ENCODE measurements at regions not wholly inside any gene's neighbourhood (a gene's known extent, or its start where the extent isn't known, plus 50 kb on each side); places are given as distances from the start of the nearest gene placed in this dataset.
"Not testable (repeated sequence)": the region's sequence is repeated elsewhere in the genome, so short reads cannot be mapped to it uniquely, and the experiment has no call there.

DNA sequence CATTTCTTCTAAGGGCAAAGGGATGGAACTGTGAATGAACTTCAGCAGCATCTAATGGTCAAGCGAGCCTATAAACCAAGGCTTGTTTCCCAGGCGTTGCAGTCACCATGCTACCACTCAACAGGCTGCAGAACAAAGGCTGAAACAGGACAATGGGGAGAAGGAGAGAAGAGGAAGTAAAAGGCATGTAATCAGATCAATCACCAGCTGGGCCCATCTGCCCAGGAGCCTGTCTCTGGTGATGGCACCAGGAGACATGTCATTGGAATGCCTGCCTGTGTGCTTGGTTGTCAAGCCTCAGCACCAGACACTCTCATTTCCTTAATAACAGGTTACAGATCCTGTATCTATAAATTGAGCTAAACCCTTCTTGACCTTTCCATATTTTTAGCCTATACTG is 81.7 kb upstream of the UMPS start:
- no peak for DNase-seq

DNA sequence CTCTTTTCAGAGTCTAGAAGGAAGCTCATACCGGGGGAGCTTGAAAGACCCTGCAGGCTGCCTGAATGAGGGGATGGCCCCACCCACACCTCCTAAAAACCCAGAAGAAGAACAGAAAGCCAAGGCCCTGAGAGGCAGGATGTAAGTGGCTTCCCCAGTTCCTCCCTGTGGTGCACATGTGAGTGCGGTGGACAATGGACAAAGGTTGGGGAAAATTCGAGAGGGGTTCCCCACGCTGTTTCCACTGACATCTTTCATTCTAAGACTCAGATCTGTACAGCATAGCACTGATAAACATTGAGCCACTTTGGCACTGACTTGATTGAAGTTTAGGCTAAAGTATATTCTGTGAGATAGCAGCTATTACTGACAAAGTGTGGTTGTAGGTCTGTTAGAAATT is 79.5 kb upstream of the UMPS start:
- DNase-seq: no peak

DNA sequence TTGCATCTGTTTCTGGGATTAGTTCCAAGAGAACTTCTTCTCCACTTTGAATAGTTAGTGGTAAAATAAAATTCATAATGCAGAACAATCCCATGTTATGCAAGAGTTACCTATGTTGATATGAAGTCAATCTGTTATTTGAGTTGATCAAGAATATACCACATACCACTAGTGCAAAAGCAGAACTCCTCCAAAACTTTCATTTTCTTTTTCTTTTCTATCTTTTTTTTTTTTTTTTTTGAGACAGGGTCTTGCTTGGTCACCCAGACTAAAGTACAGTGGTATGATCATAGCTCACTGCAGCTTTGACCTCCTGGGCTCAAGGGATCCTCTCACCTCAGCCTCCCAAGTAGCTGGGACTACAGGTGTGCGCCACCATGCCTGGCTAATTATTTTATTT is 78.8 kb upstream of the UMPS start:
- not testable (repeated sequence) for DNase-seq

DNA sequence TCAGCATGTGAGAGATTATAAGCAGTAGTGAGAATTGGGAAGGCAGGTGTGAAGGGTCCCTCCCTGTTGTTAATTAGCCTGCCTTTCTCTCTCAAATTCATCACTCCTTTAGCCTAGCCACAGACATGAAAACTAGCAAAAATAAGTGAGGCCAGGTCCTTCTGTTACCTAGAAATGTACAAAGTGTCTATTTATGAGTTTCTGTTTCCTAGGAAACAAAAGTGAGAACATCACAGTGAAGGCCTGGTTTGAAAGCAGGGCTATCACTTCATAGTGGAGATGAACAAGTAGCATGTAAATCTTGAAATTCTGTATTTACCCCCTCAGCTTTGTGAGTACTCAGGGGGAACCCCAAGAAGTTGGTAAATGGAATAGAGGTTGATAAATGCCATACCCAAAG is 78.2 kb upstream of the UMPS start:
- DNase-seq: no peak

DNA sequence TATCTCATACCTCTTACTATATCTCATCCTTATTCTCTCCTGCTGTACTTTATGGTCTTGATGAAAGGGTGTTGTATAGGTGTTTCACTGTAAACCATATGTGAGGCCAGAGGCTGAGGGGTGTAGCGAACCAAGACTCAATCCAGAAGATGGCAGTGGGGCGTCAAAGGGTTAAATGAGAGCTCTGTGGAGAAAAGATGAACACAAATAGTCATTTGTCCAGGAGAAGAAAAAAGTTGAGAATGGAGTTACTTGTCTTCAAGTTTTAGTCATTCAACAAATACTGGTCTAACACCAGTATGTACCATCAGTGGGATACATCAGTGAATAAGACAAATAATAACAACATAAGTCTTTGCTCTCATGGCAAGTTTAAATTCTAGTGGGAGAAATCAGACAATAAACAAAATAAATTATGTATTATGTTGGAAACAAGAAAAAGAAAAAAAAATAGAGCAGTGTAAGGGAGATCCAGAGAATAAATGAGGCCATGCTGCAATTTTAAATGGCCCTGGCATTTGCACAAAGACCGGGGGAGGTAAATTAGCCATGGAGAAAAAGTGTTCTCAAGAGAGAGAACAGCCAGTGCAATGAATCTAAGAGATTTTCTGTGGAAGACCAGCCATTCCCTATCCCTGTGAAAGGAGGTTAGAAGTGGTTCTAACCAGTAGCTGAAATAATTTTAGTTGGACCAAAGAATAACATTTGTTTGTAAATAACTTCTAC is 77.0 kb upstream of the UMPS start:
- no peak for DNase-seq

DNA sequence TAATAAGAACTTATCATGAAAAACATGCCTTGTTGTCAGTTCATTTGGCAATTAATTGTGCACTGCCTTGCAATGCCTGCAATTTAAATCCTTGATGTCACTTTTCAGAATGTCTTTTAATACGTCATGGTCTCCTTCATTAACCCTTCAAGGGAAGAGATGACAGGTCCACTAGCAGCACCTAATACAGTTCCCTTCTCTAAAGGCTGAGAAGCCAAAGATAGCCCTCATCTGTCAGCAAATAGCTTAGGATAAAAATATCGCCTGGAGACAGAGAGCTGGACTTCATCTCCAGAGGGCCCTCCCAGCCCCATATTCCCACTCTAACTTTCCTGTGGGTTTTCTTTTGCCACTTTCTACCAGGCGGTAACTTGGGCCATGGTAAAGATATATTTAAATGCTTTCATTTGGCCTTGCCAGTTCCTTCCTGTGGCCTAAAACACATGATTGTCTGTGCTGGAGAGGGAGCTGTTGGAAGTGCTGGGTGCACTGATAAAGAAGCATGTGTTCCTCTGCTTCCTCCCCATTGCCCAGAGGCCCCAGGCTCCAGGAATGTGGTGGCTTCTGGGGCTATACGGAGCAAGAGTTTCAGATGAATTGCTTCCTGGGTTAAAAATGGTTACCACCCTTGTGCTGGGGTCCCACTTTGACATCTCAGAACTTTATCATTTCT is 76.3 kb upstream of the UMPS start:
- no peak for DNase-seq

DNA sequence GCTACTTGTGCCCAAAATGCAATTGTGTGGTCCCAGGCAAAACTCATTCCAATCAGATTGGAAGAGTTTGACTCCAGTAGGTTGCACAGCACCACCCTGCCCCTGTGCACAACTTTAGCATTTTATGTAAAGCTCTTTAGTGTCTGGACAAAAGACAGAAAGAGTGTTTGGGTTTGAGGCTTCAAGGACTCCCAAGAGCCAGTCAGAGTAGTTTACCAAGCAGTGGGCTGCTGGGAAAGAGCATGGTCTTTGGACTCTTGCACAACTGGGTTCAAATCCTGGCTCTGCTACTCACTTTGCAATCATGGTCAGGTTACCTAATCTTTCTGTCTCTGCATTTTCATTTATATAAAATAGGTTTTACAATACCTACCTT is 75.8 kb upstream of the UMPS start:
- DNase-seq: no peak

DNA sequence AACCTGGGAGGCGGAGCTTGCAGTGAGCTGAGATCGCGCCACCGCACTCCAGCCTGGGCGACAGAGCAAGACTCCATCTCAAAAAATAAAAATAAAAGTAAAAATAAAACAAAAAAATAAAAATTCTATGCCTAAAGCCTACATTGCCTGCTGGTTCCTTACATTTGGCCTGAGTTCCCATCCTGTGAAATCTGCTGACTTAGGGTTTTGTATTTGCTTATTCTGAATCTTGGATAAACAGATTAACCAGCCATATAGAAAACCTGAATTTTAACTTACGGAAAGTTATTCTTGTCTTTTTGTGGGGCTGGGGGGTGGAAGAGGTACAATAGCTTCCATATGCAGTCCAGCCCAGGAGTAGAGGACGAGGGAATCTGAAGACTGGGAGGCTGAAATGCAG is 73.7 kb upstream of the UMPS start:
- no peak for DNase-seq

DNA sequence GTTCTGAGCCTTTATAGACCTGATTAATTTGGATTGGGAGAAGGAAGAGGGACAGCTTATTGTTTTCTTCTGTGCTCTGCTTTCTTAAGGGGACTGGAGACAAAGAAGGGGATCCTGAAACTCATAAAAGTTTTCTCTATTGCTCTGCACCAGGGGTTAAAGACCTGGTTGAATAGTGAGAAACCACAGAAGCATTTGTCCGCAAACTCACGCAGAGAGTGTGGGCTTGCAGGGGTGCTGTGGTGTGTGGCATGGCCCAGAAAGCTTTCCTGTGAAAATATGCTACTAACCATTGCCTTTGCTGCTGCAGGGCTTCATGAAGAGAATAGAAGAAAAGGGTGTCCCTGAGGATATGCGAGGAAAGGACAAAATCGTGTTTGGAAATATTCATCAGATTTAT is 73.1 kb upstream of the UMPS start:
- no peak for DNase-seq

DNA sequence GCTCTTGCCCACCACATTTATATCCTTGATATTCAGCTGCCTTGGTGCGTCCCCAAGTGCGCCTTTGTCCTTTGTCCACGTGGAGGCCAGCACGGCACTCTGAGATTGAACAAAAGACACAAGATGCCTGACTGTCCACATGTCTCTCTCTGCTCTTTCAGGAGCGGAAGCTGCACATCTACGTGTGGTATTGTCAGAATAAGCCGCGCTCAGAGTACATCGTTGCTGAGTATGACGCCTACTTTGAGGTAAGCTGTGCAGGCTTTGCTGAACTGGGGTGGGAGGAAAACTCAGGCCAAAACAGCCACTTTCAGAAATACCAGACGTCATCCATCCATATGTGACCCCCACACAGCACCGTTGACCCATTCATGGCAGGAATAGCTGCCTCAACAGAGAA is 72.0 kb upstream of the UMPS start:
- no peak for DNase-seq

DNA sequence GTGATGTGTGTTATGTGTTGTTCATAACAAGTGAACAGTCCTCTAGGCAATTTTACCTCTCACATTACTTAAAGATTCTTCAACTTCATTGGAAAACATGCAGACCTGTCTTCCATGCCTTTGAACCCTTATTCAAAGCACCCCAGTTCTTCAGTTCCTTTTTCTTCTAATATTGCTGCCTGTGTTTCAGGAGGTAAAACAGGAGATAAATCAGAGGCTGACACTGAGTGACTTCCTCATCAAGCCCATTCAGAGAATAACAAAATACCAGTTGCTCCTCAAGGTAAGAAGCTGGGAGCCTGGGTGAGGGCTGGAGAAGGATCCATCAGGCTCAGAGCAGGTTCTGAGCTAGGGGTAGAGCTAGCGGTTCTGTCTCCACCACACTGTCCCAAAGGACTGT is 71.1 kb upstream of the UMPS start:
- no peak for DNase-seq

DNA sequence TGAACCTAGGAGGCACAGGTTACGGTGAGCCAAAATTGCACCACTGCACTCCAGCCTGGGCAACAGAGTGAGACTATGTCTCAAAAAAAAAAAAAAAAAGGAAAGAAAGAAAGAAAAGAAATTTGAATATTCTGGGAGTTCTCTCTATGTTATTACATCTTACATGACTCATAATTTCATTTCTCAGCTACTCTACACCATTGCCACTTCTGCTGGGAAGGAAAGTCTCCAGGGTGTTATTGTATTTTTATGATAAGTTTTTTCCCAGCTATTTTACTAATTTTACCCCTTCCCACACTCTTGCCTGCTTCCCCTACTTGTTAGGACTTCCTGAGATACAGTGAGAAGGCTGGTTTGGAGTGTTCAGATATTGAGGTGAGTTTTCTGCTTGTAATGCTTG is 69.7 kb upstream of the UMPS start:
- DNase-seq: no peak

DNA sequence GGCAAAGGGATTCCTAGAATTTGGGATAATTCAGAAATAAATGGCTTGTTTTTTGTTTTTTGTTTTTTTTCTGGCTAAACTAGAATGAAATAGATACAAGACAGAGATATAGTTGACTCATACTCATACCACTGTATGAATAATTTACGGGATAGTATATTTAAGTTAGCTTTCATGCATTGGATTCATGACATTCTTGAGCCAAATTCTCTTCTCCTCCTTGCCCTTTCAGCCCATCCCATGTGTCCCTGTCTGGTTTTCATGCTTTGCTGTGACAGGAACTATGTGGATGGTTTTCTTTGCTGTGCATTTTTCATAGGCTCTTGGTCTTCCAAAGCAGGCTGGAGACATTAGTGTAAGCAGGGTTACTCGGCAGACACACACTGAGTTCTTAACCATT is 66.6 kb upstream of the UMPS start:
- DNase-seq: no peak

DNA sequence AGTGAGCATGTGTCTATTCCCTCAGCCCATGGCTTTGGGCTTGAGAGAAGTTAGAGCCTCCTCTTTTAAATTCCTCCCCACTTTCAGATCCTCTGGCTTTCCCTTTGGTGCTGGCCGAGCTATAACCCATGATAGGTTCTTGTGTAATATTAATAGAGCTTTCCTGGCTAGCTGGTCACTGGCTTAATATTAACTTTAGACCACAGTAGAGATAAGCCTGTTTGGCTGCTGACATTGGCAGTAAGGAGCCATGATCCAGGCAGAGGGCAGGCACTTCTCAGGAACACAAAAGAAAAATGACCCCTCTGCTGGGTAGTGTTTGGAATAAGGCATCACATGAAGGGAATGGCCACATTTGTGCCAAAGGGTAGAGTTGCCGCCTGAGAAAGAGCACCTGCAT is 65.4 kb upstream of the UMPS start:
- no peak for DNase-seq

DNA sequence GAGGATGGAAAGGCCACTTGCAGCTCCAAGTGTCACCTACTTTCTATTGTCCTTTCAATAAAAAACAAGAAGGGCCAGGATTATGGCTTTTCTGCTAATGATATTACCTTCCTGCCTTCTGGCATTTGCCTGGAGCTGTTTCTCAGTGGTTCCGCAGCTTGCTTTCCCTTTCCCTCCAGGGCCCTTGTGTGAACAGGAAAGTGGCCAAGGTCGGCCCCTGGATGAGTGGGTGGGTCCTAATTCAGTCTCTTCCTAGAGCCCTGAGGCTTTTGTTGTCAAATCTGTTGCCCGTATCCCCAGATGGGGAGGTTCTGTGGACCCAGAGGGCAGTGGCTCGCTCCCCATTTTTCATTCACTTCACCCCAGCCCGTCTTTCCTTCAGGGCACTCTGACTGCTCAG is 64.2 kb upstream of the UMPS start:
- no peak for DNase-seq

DNA sequence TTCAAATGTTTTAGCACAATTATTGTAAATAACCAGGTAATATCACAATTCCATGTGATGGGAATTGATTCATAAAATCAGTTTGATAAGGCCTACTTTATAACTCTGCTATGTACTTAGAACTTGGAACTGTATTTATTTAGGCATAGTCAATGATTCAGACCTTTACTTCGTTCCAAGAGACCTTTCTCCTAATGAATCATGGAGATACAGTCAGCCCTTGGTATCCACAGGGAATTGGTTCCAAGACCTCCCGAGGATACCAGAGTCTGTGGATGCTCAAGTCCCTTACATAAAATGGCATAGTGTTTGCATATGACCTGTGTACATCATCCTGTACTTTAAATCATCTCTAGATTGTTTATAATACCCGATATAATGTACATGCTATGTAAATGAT is 60.8 kb upstream of the UMPS start:
- DNase-seq: no peak

DNA sequence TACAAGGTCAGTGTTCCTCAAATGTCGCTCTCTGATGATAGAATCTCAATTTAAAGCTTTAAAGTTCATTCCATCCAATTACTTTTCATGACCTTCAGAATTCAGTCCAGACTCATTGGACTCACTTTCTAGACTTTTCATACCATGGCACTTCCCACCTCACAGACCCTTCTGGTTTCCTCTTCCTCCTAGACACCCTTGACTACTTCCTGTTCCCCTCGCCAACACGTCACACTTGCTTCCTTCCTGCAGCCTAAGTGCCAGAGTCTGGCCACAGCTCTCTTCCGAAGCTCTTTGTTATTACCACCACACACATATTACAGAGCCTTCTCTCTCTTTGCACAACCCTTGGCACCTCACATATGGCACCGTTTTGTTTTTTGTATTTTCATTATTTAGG is 59.1 kb upstream of the UMPS start:
- DNase-seq: no peak

DNA sequence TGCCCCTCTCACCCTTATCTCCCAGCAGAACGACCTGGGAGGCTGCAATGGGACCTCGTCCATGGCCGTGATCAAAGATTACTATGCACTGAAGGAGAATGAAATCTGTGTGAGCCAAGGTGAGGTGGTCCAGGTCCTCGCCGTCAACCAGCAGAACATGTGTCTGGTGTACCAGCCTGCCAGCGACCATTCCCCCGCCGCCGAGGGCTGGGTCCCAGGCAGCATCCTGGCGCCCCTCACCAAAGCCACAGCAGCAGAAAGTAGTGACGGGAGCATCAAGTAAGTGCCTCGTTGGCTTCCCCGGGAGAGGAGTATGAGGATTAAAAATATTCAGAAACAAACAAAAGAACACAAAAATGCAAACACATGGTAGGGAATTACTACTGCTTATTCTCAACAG is 55.9 kb upstream of the UMPS start:
- no peak for DNase-seq

DNA sequence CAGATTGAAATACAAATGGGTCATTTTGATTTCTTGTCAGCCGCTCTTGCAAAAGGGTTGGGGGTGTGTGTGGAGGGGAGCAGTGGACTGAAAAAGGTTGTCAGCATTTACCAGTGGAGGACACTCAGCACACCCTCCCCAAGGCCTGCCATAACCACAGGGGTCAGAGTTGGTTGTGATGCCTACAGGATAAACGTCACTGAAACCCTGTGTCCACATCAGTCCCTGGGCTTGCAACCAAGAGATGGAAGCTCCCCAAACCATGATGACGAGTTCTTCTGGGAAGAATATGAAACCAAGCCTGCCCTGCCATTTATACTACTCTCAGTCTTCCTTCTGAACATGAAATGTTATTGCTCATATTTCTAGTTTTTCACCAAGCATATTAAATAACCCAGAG is 54.0 kb upstream of the UMPS start:
- DNase-seq: no peak

DNA sequence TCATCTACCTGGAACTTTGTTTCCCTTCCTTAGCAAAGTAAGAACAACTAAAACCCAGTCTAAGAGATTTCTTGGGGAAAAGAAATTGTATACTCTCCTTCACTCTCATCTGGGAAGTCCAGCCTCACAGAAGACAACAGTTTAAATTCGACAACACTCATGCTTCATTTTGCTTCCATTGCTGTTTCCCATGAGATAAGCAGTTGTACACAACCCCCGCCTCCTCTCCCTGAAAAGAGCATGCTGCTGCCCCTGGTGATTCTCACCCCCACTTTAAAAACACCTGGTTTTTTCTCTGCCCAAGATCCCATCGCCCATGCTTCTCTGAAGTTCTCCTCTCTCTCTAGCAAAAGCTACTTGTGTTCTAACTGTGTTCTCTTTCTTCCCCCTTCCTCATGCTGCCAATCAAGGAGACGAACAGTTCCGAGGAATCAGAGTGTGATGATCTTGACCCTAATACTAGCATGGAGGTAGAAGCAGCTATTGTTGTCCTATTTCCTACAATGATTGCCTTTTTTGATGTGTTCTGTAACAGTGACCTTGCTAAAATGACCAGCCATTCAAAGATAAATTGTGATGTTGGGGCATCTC is 51.1 kb upstream of the UMPS start:
- DNase-seq: no peak
